H1 (cell line): ENCODE measurements at regions not wholly inside any gene's neighbourhood (a gene's known extent, or its start where the extent isn't known, plus 50 kb on each side); places are given as distances from the start of the nearest gene placed in this dataset.

Experiments used
- FOSL1 ChIP-seq: IDR thresholded peaks from 2 replicates; pipeline ENCODE4 v1.6.1; 2011; ENCODE audit warnings: mild to moderate bottlenecking, low read depth, low read length, moderate library complexity; ENCODE audit not compliant: insufficient read depth
- SIN3A ChIP-seq, 2 experiments: IDR thresholded peaks in 1 of 2; conservative IDR thresholded peaks in 1 of 2; 2 replicates each; pipeline ENCODE4 v1.6.1; 2011 to 2012; ENCODE audit warnings: low read length in 2 of 2, improper control_type of control experiment in 1 of 2, low read depth in 1 of 2, mild to moderate bottlenecking in 1 of 2
- SP4 ChIP-seq: IDR thresholded peaks from 2 replicates; pipeline ENCODE4 v1.6.1; 2012; ENCODE audit warnings: low read length, inconsistent platforms

DNA sequence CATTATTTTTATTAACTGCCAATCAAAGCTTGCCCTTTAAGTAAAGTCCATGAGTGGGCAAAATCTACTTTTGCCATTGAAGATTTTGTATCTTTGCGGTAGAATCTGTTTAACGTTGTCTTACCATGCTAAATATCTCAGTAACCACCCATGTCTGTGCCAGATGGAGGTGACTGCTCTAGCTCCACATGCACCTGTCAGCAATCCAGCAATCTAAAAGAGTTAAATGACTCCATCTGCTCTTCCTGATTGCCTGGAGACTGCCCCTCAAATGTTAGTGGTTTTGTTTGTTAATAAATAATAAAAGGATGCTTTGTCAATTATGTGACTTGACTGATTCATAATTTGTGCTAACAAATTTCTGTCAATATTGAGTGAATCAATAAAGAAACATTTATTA, 141.7 kb downstream of the RBM43 start (continued):
- TF ChIP-seq SP4: no peak
- no peak for TF ChIP-seq FOSL1
- no peak for TF ChIP-seq SIN3A (conservative IDR thresholded peaks at IDR 0.05 in 1 of 2, IDR thresholded peaks at IDR 0.05 in 1 of 2; ENCODE audit: low read depth in 1 of 2, low read length in 2 of 2)
